Astrocyte of the spinal cord (primary cell): ENCODE measurements at regions not wholly inside any gene's neighbourhood (a gene's known extent, or its start where the extent isn't known, plus 50 kb on each side); places are given as distances from the start of the nearest gene placed in this dataset.

Experiments used
- DNase-seq: peaks from one replicate; pipeline ENCODE4 v3.0.0; 2011; ENCODE audit warnings: low read depth, low spot score
- H3K4me3 ChIP-seq: 2 replicates; pipeline ENCODE4 v1.5.1; 2011; ENCODE audit warnings: low read depth, mild to moderate bottlenecking, low read length, moderate library complexity
- CTCF ChIP-seq: IDR thresholded peaks from 2 replicates; pipeline ENCODE4 v1.5.1; 2012; ENCODE audit warnings: low read depth, mild to moderate bottlenecking, low read length, inconsistent platforms
- in situ Hi-C: cut with HindIII; loops from 2 replicates; pipeline ENCODE4 v1.10.0; 2017; ENCODE audit warnings: low sequenced_read_pairs

DNA sequence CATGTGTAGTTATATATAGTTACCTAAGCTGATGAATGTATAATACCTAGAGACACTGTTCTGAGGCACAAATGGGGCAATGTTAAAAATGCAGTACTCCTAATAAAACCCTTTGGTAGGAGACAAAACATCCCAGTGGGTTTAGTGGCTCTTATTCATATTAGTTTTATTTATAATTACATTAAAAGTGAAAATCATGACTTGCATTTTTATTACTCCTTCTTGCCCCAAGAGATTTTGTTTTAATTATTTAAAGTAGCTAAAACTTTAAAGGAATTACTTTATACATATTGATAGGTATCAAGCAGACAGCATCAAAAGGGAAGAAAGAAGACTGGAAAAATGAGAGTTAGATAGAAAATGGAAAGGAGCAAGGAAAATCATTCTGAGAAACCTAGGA, 688.6 kb downstream of the GALC start:
- in situ Hi-C loops, result no loop called here
- no peak overlapping the region for H3K4me3 ChIP-seq
- no peak for DNase-seq
- TF ChIP-seq CTCF, result no peak

DNA sequence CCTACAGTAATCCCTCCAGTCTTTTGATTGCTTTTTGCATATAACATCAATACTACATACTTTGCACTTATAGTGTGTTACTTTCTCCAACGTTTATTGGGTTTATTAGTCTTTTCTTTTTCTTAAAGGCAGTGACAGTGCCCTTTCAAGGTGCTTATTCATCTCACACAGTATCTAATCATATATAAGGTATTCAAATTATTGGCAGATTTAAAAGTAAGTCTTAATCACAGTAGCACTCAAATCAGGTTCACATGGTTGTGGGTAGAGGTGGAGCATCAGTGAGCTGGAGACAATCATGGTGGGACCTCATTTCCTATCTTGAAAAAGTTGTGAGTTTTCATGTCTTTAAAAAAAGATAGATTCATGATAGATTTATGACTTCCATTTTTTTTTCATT, 706.2 kb downstream of the GALC start:
- DNase-seq, result no peak
- in situ Hi-C loops, result no loop called here
- H3K4me3 ChIP-seq, result no peak overlapping the region
- TF ChIP-seq CTCF, result no peak

DNA sequence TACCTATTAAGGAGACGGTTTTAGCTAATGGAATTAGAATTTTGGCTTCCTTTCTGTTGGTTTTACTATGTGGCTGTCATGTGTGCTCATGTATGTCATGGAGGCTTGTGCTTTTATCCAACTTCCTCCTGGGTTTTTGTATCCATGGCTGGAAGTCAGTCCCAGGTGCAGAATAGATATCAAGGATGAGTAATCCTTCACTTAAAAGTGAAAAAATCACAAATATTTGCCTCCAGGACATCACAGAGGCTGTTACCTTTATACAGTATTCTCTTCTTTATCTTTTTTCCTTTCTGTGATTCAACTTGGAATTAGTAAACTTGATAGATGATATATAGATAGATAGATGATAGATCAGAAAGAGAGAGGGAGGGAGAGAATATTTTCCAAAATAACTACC, 706.8 kb downstream of the GALC start:
- no peak overlapping the region for H3K4me3 ChIP-seq
- DNase-seq, result no peak
- in situ Hi-C loops, result no loop called here
- TF ChIP-seq CTCF, result no peak

DNA sequence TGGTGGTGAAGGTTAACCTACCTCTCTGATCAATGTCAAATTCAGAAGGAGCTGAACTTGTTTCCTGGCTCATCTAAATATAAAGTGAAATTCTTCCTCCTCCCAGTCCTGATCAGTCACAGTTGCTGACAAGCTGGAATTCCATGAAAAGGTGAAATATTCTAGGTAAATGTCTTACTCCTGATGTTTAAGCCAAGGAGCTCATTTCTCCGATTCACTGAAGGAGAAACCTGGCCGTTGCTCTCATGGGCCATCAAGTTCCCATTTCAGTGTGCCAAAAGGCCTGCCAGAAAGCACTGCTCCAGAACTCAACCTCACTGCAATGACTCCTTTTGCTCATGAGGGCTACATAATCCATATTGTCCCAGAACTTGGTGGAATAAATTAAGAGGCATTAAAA, 707.5 kb downstream of the GALC start:
- no peak overlapping the region for H3K4me3 ChIP-seq
- no peak for DNase-seq
- in situ Hi-C loops, result no loop called here
- TF ChIP-seq CTCF, result no peak

- in situ Hi-C loops, result no loop called here
- no peak for DNase-seq
- TF ChIP-seq CTCF, result no peak
- no peak overlapping the region for H3K4me3 ChIP-seq
Observed at GRCh38 chr14:87283547-87283946, 709.4 kb downstream of the GALC start.

DNA sequence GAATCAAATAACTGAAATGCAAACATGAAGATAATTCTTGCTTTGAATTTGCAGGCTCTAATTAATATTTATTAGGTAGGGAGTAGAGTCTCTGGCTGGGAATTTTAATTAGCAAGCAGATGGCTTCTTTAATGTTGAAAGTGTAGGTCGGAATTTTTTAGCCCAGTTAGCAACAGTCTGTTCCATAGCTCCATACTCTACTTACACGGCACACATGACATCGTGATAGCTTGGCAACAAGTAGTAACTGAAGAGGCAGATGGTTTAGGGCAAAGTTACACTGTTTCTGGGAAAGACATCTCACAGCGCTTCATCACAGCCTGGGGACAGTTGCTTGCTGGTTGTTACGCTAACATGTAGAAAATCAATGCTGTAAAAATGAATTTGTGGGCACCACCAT, 710.7 kb downstream of the GALC start:
- no peak overlapping the region for H3K4me3 ChIP-seq
- TF ChIP-seq CTCF, result no peak
- no peak for DNase-seq
- in situ Hi-C loops, result no loop called here

DNA sequence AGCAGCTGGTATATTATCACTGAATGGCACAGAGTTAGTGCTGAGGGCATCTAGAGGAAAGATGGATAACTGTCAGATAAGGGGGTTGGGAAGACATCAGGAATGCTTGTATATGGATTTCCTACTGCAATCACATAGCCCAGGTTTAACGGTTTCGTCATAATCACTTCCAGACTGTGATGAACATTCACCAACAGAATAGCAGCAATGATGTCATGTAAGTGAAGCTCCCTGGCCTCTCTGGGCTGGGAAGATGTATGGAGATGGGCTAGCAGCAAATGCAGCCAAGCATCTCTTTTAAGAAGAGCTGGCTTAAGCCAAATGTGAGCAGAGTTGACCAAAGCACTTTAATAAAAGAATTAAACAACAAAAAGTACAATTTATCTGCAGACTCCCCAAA, 714.6 kb downstream of the GALC start:
- in situ Hi-C loops, result no loop called here
- H3K4me3 ChIP-seq, result no peak overlapping the region
- no peak for DNase-seq
- TF ChIP-seq CTCF, result no peak
